ENCODE measurements at regions not wholly inside any gene's neighbourhood (a gene's known extent, or its start where the extent isn't known, plus 50 kb on each side); places are given as distances from the start of the nearest gene placed in this dataset.

DNA sequence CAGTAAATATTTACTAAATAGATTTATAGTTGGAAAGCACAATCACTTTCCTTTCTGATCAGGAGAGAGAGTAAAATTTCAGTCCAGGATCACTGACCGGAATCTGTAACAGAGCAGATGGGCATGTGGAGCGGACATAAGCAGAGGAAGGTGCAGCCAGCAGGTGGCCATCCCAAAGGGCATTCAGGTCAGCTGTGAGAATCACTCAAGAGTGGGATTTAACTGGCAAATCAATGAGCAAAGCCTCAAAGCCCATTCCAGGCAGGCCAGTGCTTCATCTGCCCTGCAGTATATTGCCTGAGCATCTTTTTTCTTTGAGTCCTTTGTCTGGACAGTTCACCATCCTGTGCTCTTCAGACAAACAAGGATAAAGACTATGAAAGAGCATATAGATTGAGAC is 166.4 kb upstream of the SLC14A2 start:
- Histone ChIP-seq H3K4me1 (ENCODE audit: control insufficient read depth, insufficient read depth, low read length) (no peaks in the 10 kb centered on the region), H3K4me2 (ENCODE audit: control insufficient read depth, insufficient read depth) (no peak overlapping the region), H3K27me3 (replicated peaks in 1 of 2; ENCODE audit: control insufficient read depth in 2 of 2, insufficient read depth in 2 of 2, low read length in 1 of 2) (no peaks in the 10 kb centered on the region), H3K4me3 (no peak overlapping the region), H2AFZ (ENCODE audit: control insufficient read depth, low read depth, low read length) (no peak overlapping the region), H3K36me3 (ENCODE audit: control insufficient read depth in 2 of 2, insufficient read depth in 2 of 2, low read length in 1 of 2) (no peaks in the 10 kb centered on the region), H3K27ac (ENCODE audit: control insufficient read depth, insufficient read depth) (no peak overlapping the region), H3K9me3 (replicated peaks; ENCODE audit: control insufficient read depth, insufficient read depth, low read length) (no peaks in the 10 kb centered on the region), H3K9ac (ENCODE audit: control insufficient read depth, insufficient read depth, low read length) (no peak overlapping the region), H3K79me2 (ENCODE audit: control insufficient read depth, insufficient read depth, low read length) (no peaks in the 10 kb centered on the region), H4K20me1 (ENCODE audit: control insufficient read depth, insufficient read depth) (no peaks in the 10 kb centered on the region)
- FAIRE-seq: no peak
- no peak for TF ChIP-seq CBX5 (IDR thresholded peaks at IDR 0.05; ENCODE audit: low read depth)
- TF ChIP-seq ZSCAN29 (IDR thresholded peaks at IDR 0.05): no peak
- no peak for TF ChIP-seq NFXL1 (IDR thresholded peaks at IDR 0.05; ENCODE audit: borderline replicate concordance)
- no peak for TF ChIP-seq ZNF384 (IDR thresholded peaks at IDR 0.05; ENCODE audit: borderline replicate concordance, low read depth, low read length)
- TF ChIP-seq, protein P1, sequence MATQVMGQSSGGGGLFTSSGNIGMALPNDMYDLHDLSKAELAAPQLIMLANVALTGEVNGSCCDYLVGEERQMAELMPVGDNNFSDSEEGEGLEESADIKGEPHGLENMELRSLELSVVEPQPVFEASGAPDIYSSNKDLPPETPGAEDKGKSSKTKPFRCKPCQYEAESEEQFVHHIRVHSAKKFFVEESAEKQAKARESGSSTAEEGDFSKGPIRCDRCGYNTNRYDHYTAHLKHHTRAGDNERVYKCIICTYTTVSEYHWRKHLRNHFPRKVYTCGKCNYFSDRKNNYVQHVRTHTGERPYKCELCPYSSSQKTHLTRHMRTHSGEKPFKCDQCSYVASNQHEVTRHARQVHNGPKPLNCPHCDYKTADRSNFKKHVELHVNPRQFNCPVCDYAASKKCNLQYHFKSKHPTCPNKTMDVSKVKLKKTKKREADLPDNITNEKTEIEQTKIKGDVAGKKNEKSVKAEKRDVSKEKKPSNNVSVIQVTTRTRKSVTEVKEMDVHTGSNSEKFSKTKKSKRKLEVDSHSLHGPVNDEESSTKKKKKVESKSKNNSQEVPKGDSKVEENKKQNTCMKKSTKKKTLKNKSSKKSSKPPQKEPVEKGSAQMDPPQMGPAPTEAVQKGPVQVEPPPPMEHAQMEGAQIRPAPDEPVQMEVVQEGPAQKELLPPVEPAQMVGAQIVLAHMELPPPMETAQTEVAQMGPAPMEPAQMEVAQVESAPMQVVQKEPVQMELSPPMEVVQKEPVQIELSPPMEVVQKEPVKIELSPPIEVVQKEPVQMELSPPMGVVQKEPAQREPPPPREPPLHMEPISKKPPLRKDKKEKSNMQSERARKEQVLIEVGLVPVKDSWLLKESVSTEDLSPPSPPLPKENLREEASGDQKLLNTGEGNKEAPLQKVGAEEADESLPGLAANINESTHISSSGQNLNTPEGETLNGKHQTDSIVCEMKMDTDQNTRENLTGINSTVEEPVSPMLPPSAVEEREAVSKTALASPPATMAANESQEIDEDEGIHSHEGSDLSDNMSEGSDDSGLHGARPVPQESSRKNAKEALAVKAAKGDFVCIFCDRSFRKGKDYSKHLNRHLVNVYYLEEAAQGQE (IDR thresholded peaks at IDR 0.05; ENCODE audit: low read depth, low read length): no peak
- no peak for TF ChIP-seq BCL11A (IDR thresholded peaks at IDR 0.05; ENCODE audit: low read depth, low read length)
- no peak for TF ChIP-seq BRCA1 (IDR thresholded peaks at IDR 0.05; ENCODE audit: low read depth, low read length)
- TF ChIP-seq RAD51 (IDR thresholded peaks at IDR 0.05): no peak
- no peak for TF ChIP-seq ZNF217 (IDR thresholded peaks at IDR 0.05)
- TF ChIP-seq ZNF622 (IDR thresholded peaks at IDR 0.05): no peak
- no peak for TF ChIP-seq SIX5 (IDR thresholded peaks at IDR 0.05; ENCODE audit: low read depth, low read length, severe bottlenecking)
- no peak for TF ChIP-seq IRF5 (IDR thresholded peaks at IDR 0.05; ENCODE audit: borderline replicate concordance)
- TF ChIP-seq CBFB (IDR thresholded peaks at IDR 0.05; ENCODE audit: low read depth): no peak
- TF ChIP-seq, protein P2, sequence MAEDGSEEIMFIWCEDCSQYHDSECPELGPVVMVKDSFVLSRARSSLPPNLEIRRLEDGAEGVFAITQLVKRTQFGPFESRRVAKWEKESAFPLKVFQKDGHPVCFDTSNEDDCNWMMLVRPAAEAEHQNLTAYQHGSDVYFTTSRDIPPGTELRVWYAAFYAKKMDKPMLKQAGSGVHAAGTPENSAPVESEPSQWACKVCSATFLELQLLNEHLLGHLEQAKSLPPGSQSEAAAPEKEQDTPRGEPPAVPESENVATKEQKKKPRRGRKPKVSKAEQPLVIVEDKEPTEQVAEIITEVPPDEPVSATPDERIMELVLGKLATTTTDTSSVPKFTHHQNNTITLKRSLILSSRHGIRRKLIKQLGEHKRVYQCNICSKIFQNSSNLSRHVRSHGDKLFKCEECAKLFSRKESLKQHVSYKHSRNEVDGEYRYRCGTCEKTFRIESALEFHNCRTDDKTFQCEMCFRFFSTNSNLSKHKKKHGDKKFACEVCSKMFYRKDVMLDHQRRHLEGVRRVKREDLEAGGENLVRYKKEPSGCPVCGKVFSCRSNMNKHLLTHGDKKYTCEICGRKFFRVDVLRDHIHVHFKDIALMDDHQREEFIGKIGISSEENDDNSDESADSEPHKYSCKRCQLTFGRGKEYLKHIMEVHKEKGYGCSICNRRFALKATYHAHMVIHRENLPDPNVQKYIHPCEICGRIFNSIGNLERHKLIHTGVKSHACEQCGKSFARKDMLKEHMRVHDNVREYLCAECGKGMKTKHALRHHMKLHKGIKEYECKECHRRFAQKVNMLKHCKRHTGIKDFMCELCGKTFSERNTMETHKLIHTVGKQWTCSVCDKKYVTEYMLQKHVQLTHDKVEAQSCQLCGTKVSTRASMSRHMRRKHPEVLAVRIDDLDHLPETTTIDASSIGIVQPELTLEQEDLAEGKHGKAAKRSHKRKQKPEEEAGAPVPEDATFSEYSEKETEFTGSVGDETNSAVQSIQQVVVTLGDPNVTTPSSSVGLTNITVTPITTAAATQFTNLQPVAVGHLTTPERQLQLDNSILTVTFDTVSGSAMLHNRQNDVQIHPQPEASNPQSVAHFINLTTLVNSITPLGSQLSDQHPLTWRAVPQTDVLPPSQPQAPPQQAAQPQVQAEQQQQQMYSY (CRISPR knock-in tag; IDR thresholded peaks at IDR 0.05): no peak
- no peak for TF ChIP-seq NR2F1 (conservative IDR thresholded peaks at IDR 0.05)
- CTCF ChIA-PET: interaction anchor here (0.6 kb wide), 1 partner anchor 185 kb away, joined by 4 read pairs; no protein-coding TSS in a partner anchor
- intact Hi-C loops (cut with micrococcal nuclease; ENCODE audit: unreplicated experiment): no loop called here
- no peak for ATAC-seq
- RAD21 ChIA-PET (ENCODE audit: unreplicated experiment): no interaction called here
- 3% methylated on average over 2 of the region's 2 CpGs for WGBS (ENCODE audit: insufficient coverage, insufficient replicate concordance, low lambda C conversion rate, missing lambda C conversion rate)
- BruUV-seq (replicated peaks): no TSS peak
- POLR2A ChIA-PET: no interaction called here
- DNase-seq (ENCODE audit: low read depth, low spot score): no peak
- SMC1A ChIA-PET (ENCODE audit: uncharacterized antibody, unreplicated experiment): no interaction called here
- in situ Hi-C loops (cut with MboI): no loop called here

Measured in GM12878 (cell line).